ENCODE measurements at regions not wholly inside any gene's neighbourhood (a gene's known extent, or its start where the extent isn't known, plus 50 kb on each side); places are given as distances from the start of the nearest gene placed in this dataset.

- TF ChIP-seq CTCF (IDR thresholded peaks at IDR 0.05) (no peak), ZNF423 (CRISPR knock-in tag; IDR thresholded peaks at IDR 0.05) (no peak), IRF2 (CRISPR knock-in tag; IDR thresholded peaks at IDR 0.05; ENCODE audit: borderline replicate concordance, low read depth) (no peak), FOXP4 (CRISPR knock-in tag; IDR thresholded peaks at IDR 0.05) (no peak), HMGXB4 (CRISPR knock-in tag; IDR thresholded peaks at IDR 0.05) (no peak), MYBL2 (CRISPR knock-in tag; IDR thresholded peaks at IDR 0.05) (no peak), PRDM15 (CRISPR knock-in tag; IDR thresholded peaks at IDR 0.05) (no peak), ZNF512 (CRISPR knock-in tag; IDR thresholded peaks at IDR 0.05; ENCODE audit: borderline replicate concordance) (no peak), MAX (CRISPR knock-in tag; IDR thresholded peaks at IDR 0.05) (no peak), ATF3 (CRISPR knock-in tag; conservative IDR thresholded peaks at IDR 0.05) (no peak), EMX1 (CRISPR knock-in tag; IDR thresholded peaks at IDR 0.05) (no peak), ZNF281 (CRISPR knock-in tag; IDR thresholded peaks at IDR 0.05) (no peak)
Observed at GRCh38 chr6:24051942-24052589, 73.9 kb upstream of the NRSN1 start.
